Astrocyte of the spinal cord (primary cell): ENCODE measurements at regions not wholly inside any gene's neighbourhood (a gene's known extent, or its start where the extent isn't known, plus 50 kb on each side); places are given as distances from the start of the nearest gene placed in this dataset.

Experiments
- DNase-seq: peaks from one replicate; pipeline ENCODE4 v3.0.0; 2011; ENCODE audit warnings: low read depth, low spot score
- H3K4me3 ChIP-seq: 2 replicates; pipeline ENCODE4 v1.5.1; 2011; ENCODE audit warnings: low read depth, mild to moderate bottlenecking, low read length, moderate library complexity
- CTCF ChIP-seq: IDR thresholded peaks from 2 replicates; pipeline ENCODE4 v1.5.1; 2012; ENCODE audit warnings: low read depth, mild to moderate bottlenecking, low read length, inconsistent platforms
- in situ Hi-C: cut with HindIII; loops from 2 replicates; pipeline ENCODE4 v1.10.0; 2017; ENCODE audit warnings: low sequenced_read_pairs

GRCh38 chr12:89878327-89878726 is 169.7 kb upstream of the ATP2B1 start:
- no peak for DNase-seq
- no peak overlapping the region for H3K4me3 ChIP-seq
- in situ Hi-C loops = no loop called here
- TF ChIP-seq CTCF = no peak

GRCh38 chr12:89877671-89878070 is 169.0 kb upstream of the ATP2B1 start:
- in situ Hi-C loops = no loop called here
- DNase-seq = no peak
- TF ChIP-seq CTCF = no peak
- no peak overlapping the region for H3K4me3 ChIP-seq

- H3K4me3 ChIP-seq = no peak overlapping the region
- in situ Hi-C loops = no loop called here
- no peak for DNase-seq
- no peak for TF ChIP-seq CTCF
Measured at GRCh38 chr12:89877136-89877535, 168.5 kb upstream of the ATP2B1 start.

GRCh38 chr12:89875809-89876208 is 167.2 kb upstream of the ATP2B1 start:
- in situ Hi-C loops = no loop called here
- no peak for DNase-seq
- H3K4me3 ChIP-seq = no peak overlapping the region
- no peak for TF ChIP-seq CTCF

GRCh38 chr12:89875225-89875624 is 166.6 kb upstream of the ATP2B1 start:
- in situ Hi-C loops = no loop called here
- no peak for TF ChIP-seq CTCF

GRCh38 chr12:89874146-89874545 is 165.5 kb upstream of the ATP2B1 start:
- no peak for TF ChIP-seq CTCF
- in situ Hi-C loops = no loop called here
- peak; percentile 42 for DNase-seq
- H3K4me3 ChIP-seq = no peak overlapping the region

More at GRCh38 chr12:89875225-89875624, 166.6 kb upstream of the ATP2B1 start:
- H3K4me3 ChIP-seq = no peak overlapping the region
- DNase-seq = no peak

DNA sequence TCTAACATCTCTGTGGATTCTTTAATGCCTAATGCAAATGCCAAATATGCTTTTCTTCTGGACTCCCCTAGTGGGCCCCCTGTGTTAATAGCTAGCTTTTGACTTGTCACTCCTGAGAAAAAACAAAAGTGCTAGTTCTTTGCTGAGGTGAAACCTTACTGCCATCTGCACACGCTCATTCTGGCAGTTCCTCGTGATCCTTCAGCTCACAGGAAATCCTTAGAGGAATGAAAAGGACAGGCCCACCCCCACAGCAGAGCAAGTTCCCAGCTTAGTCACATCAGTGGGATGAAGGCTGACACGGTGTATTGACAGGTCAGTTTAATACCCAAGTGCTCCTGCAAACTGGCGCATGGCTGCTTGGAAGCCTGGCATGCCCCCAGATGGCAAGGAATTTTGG is 165.1 kb upstream of the ATP2B1 start:
- no peak for DNase-seq
- H3K4me3 ChIP-seq = no peak overlapping the region
- TF ChIP-seq CTCF = no peak
- in situ Hi-C loops = no loop called here
